ENCODE measurements at regions not wholly inside any gene's neighbourhood (a gene's known extent, or its start where the extent isn't known, plus 50 kb on each side); places are given as distances from the start of the nearest gene placed in this dataset.

- DNase-seq: no peak
Observed at GRCh38 chr18:47593744-47594472, 336.6 kb downstream of the SMAD2 start.

GRCh38 chr18:47591429-47591828 lies 339.0 kb downstream of the SMAD2 start:
- no peak for DNase-seq

GRCh38 chr18:47587587-47587986 lies 336.1 kb upstream of the SKOR2 start:
- DNase-seq: no peak

DNA sequence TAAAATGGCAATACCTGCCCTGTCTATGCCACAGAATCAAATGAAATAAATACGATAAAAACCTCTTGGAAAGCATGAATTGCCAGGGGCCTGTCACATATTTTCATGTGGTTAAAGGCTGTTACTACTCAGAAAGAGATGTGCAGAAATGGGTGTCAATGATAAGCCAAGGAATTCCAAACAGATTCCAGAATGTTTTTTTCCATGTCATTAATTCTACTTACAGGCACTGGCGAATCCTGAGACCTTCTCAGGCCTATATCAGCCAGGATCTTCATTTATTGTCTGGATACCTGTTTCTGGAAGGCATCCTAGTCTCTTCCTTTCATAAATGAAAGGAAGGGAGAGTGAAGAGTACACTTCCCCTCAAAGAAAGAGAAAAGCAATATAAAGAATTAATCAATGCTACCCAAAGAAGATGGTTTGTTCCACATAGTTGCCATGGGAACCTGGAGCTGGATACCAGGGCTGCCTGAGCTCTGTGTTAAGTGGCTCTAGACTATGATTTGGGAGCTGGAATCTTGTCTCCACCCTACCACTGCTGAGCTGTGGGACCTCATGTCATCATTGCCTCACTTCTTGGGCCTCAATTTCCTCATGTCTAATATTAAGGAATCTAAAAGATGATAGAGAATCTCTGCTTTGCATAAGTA lies 335.1 kb upstream of the SKOR2 start:
- DNase-seq: no peak

- no peak for DNase-seq
Observed at GRCh38 chr18:47585914-47586313, 334.5 kb upstream of the SKOR2 start.

DNA sequence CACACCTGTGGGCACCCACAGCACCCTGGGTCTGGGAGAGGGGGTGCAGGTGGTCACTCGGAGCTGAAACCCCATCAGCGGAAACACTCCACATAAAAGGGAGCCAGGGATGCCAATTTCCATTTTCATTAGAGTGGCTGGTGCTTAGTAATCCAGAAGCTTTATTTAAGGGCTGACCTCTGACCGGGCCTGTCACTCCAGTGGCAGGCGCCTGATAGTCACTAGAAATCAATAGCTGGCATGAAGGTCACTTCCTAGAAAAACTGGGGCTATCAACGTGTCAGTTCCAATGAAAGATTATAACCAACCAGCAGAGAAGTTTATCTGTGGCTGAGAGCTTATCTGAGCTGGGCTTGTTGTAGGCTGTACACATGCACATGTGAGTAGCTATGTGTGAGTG lies 333.7 kb upstream of the SKOR2 start:
- no peak for DNase-seq

GRCh38 chr18:47582093-47582492 lies 330.6 kb upstream of the SKOR2 start:
- no peak for DNase-seq

DNA sequence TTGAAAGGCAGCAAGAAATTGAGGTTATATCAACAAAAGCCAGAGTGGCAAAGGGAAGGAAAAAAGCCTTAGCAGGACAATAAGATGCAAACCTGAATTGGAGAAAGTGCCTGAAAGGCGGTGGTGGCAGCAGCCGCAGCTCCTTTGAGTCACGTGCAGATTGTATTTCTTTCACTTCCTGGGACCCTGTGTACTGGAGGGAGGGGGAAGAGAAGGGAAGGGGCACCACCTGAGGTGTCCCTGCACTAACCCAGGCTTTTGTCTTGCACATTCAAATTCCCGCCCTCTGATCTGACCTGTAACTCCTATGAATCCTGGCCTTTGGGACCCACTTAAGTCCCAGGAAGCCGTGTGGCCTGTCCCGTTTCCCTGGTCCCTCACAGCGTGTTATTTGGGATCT lies 326.1 kb upstream of the SKOR2 start:
- DNase-seq: no peak

- DNase-seq: no peak
Observed at GRCh38 chr18:47574966-47575365, 323.5 kb upstream of the SKOR2 start.

DNA sequence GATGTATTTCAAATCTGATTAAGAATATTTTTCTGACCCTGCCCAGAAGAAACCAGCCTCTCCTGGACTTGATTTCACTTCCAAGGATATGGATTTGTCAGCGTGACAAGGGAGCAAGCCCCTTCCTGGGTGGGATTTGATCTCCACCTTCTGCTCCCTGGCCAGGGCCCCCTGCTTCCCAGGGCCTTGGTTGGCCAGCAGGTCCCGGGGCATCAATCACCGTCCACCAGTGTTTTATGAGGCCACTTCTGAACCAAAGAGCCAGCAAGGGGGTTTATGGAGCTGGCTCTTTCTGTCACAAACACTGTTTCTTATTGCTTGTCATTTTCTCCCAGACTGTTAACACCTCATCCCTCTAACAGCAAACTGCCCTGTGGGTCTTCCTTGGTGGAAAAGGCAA lies 320.5 kb upstream of the SKOR2 start:
- no peak for DNase-seq

- no peak for DNase-seq
Observed at GRCh38 chr18:47566809-47567208, 315.3 kb upstream of the SKOR2 start.

DNA sequence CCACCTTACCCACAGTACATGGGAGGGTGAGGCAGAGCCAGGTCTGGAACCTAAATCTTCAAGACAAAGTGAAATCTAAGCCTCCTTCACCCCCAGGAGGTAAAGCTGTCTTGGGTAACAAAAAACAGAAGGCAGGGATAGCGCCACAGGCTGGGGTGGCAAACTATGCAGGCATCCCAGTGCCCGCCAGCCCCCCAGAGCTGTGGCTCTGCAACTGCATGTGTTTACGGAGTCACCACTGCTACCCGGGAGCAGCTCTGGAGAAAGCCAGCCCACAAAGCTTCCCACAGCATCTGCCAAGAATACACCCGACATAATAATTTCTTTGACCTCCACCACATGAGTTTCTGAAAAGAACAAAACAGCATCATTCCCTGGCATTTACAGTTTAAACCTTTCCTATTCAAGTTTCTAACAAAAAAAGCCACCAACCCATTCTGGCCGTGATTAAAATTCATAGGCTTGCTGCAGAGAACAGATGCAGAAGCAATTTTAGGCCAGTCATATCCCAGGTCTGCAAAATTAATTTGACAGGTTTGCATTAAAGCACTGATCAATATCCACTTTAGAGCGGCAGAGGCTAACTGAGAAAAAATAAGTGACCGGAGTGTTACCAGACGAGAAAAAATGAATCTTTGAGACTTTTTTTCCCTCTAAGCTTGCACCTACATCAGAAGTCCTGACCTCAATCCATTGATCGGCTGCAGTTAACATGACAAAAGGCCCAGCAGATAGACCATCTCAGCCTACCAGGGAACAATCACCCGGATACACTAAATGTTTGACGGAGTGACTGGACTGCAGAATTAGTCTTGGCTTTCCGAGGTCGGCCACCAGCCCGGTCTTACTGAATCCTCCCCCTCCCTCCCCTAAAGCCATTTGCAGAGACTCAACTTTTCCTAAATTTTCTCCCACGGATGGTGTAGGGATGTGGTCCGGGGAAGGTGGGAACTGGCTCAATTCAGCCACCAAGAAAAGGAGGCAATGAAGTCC lies 309.6 kb upstream of the SKOR2 start:
- DNase-seq: no peak

DNA sequence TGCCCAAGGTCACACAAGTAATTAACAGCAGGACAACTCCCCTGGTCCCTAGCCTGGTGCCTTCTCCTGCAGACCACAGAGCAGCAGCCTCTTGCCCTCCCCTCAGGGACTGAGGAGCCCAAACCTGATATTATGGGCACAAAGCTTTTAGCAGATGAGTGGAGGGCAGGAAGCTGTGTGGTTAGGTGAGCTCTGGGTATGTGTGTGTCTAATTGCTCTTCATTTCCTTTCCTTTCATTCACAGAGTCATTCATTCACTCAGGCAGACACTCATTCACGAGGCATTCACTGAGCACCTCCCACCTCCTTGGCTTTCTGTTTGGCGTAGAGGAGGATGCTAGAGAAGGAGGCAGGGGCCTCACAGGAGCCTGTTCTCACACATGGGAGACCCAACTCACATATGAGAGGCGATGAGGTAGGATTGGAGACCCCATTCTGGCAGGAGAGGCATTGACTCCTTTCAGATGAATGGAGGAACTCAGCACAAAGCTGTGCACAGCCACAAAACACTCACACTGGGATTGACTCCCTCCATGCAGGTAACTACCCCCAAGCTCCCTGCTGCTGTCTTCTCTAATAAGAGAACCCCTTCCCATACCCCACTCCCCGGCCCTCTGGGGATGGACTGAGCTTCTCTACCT lies 306.8 kb upstream of the SKOR2 start:
- no peak for DNase-seq

DNA sequence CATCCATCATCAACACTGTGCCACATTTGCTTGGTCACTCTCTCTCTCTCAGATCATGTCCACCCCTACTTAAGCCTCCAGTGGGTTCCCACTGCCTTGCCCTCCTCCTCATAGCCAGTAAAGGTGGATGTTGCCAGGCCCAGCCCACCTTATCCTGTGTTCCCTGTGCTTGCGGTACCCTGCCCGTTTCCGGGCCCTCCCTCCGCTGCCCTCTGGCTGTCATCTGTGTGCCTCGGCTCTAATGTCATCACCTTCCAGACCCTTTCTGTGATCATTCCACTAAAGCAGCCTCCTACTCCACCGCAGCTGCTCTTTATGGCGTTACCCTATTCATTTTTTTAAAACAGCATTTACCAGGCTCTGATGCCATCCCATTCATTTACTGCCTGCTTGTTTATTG lies 305.7 kb upstream of the SKOR2 start:
- DNase-seq: no peak

GRCh38 chr18:47552783-47553182 lies 301.3 kb upstream of the SKOR2 start:
- no peak for DNase-seq

GRCh38 chr18:47550611-47551010 lies 299.2 kb upstream of the SKOR2 start:
- no peak for DNase-seq

DNA sequence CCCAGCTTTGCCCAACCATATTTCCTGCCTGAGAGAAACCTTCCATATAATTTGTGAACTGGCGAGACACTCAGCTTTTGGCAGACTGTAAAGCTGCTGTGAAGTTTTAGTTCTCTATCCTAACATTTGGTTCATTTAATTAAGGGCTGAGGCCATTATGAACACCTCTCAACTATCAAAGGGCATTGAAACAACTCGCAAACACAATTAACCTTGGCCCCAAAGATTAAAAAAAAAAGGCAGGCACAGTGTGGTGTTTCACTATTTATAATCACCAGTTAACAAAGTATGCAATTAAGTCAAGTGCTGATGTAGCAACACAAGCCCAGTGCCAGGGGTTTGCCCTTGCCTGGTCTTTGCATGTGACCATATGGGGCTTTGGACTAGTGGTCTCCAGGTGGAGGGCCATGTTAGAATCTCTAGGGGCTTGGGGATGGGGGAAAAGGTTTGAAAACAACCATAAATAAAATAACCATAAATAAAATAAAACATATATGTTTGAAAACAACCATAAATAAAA lies 297.6 kb upstream of the SKOR2 start:
- DNase-seq: no peak

DNA sequence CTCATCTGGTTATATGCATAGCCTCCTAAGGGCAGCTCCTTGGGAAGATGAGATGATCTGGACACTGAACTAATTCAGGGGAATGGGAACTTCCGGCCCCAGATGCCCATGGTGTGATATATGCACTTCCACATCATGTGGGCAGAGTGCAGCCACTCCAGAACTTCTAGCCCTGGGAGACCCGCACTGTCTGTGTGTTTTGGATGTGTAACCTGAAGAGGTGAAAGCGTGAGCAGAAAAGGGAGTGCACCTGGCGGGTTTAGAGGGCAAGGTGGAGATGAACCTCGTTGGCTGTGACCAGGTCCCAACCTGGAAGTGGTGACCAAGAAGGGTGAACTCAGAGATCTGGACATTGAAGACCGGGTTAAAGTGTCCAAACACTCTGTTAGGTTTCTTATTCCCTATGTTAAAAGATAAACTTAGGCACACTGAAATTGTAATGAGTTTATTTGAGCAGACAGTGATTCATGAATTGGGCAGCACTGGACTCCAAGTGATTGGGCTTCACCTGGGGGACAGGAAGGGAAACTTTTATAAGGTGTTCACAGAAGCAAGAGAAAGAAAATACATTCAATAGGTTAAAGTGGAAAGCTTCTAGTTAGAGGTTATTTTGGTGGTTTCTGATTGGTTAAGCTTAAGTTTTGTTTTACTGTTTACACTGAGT lies 296.2 kb upstream of the SKOR2 start:
- DNase-seq: no peak

- DNase-seq: no peak
Observed at GRCh38 chr18:47545613-47546012, 294.2 kb upstream of the SKOR2 start.

- no peak for DNase-seq
Observed at GRCh38 chr18:47543080-47543479, 291.6 kb upstream of the SKOR2 start.

GRCh38 chr18:47542551-47542950 lies 291.1 kb upstream of the SKOR2 start:
- DNase-seq: no peak

DNA sequence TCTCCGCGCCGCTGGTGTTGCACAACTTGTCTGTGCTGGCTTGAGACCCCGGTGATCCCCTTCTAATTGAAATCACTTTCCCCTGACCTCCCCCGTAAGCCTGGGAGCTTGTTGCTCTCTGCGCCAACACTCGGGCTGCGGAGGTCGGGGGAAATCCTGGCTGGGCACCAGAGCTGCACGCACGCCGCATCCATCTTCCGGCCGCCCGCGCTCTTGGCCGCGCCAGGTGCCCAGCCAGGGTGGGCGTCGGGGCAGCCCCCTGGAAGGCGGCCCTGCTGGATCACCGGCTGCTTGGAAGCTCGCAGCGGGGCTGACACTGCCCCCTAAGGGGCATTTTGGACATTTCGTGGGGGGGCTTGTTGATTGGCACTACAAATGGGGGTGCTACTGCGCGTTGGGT lies 280.3 kb upstream of the SKOR2 start:
- no peak for DNase-seq

Measured in NCI-H1694 (cell line).